HCT116 (cell line): ENCODE measurements at regions not wholly inside any gene's neighbourhood (a gene's known extent, or its start where the extent isn't known, plus 50 kb on each side); places are given as distances from the start of the nearest gene placed in this dataset.

ENCODE experiments used
- ATAC-seq: fragments of 200-7000 bp; cut with Tn5 transposase; 2 replicates; pipeline ENCODE4 v1.9.1; 2020; ENCODE audit warnings: mild to moderate bottlenecking, moderate library complexity
- BruUV-seq: library from RNA; stranded (reverse); fragments of 400-500 nt; replicated peaks from 2 replicates; lab custom pipeline; 2021; lab: Mats Ljungman, UMichigan
- CTCF ChIA-PET: fragments of 300-600 bp; sonication (Branson Sonifier 250); formaldehyde crosslinking; loops from one replicate; lab custom pipeline; 2021; ENCODE audit warnings: antibody characterized with exemption; lab: Charles Lee
- POLR2A ChIA-PET: fragments of 300-600, 350-600 bp; sonication (Branson Sonifier 250); formaldehyde crosslinking; loops from one replicate; lab custom pipeline; 2021; ENCODE audit warnings: antibody characterized with exemption; lab: Charles Lee
- RAD21 ChIA-PET, 2 experiments: fragments of 300-600 bp; sonication (Branson Sonifier 250); formaldehyde crosslinking; loops; one replicate each; lab custom pipeline; 2023; ENCODE audit warnings: low total read pairs in 2 of 2; ENCODE audit not compliant: uncharacterized antibody in 2 of 2, unreplicated experiment in 2 of 2, low non-redundant PET in 1 of 2; lab: Charles Lee
- DNase-seq: peaks from one replicate; pipeline ENCODE4 v3.0.0-alpha.2; 2010; ENCODE audit warnings: low read depth, low spot score
- H2AFZ ChIP-seq: fragments of 200-600 bp; shearing (Covaris generic), sonication (generic); 2 replicates; pipeline ENCODE4 v1.6.1; 2017; ENCODE audit warnings: low read depth, mixed run types, mixed read lengths, antibody characterized with exemption, low read length; ENCODE audit not compliant: poor library complexity, severe bottlenecking
- H3K27ac ChIP-seq: 2 replicates; pipeline ENCODE4 v1.5.1; 2012; ENCODE audit warnings: low read depth, low read length
- H3K27me3 ChIP-seq: fragments of 200-600 bp; sonication (generic); 2 replicates; pipeline ENCODE4 v1.6.1; 2016; ENCODE audit warnings: mixed run types, low read length, mixed read lengths; ENCODE audit not compliant: insufficient read depth
- H3K36me3 ChIP-seq, 2 experiments: fragments of 200-500 bp in 1 of 2; fragments of 200-600 bp in 1 of 2; sonication (Bioruptor generic) in 1 of 2; sonication (generic) in 1 of 2; 2 replicates each; pipeline versions ENCODE4 v1.5.1 to v1.6.1; 2014 to 2016; ENCODE audit warnings: low read length in 2 of 2, inconsistent platforms in 1 of 2, mixed read lengths in 1 of 2, mixed run types in 1 of 2; ENCODE audit not compliant: insufficient read depth in 2 of 2, control insufficient read depth in 1 of 2
- H3K4me1 ChIP-seq, 2 experiments: fragments of 200-600 bp in 1 of 2; sonication (generic) in 1 of 2; 2 replicates each; pipeline versions ENCODE4 v1.5.1 to v1.6.1; 2012 to 2017; ENCODE audit warnings: low read length in 2 of 2, inconsistent platforms in 1 of 2, mild to moderate bottlenecking in 1 of 2, mixed read lengths in 1 of 2, mixed run types in 1 of 2, moderate library complexity in 1 of 2; ENCODE audit not compliant: insufficient read depth in 2 of 2, control insufficient read depth in 1 of 2
- H3K4me2 ChIP-seq: fragments of 200-600 bp; sonication (generic); 2 replicates; pipeline ENCODE4 v1.6.1; 2017; ENCODE audit warnings: mixed run types, low read length, mixed read lengths
- H3K4me3 ChIP-seq, 2 experiments: fragments of 200-600 bp in 1 of 2; sonication (generic) in 1 of 2; replicated peaks in 1 of 2; 2 replicates each; pipeline ENCODE4 v1.5.1; 2011 to 2016; ENCODE audit warnings: low read length in 2 of 2, control low read depth in 1 of 2, low read depth in 1 of 2, mild to moderate bottlenecking in 1 of 2, mixed read lengths in 1 of 2, mixed run types in 1 of 2
- H3K79me2 ChIP-seq: fragments of 200-600 bp; sonication (generic); 2 replicates; pipeline ENCODE4 v1.6.1; 2017; ENCODE audit warnings: mild to moderate bottlenecking, mixed run types, low read length, moderate library complexity, mixed read lengths; ENCODE audit not compliant: insufficient read depth
- H3K9ac ChIP-seq: fragments of 200-600 bp; sonication (generic); 2 replicates; pipeline ENCODE4 v1.6.1; 2016; ENCODE audit warnings: low read length, mixed read lengths
- H3K9me2 ChIP-seq: fragments of 200-600 bp; sonication (generic), shearing (Covaris generic); 2 replicates; pipeline ENCODE4 v1.6.1; 2017; ENCODE audit warnings: mixed run types, mild to moderate bottlenecking, moderate library complexity; ENCODE audit not compliant: insufficient read depth
- H3K9me3 ChIP-seq, 2 experiments: fragments of 200-500 bp in 1 of 2; fragments of 200-600 bp in 1 of 2; sonication (Bioruptor generic) in 1 of 2; sonication (generic) in 1 of 2; 2 replicates each; pipeline ENCODE4 v1.6.1; 2014 to 2017; ENCODE audit warnings: low read length in 2 of 2, mixed read lengths in 2 of 2, inconsistent platforms in 1 of 2, low read depth in 1 of 2, mild to moderate bottlenecking in 1 of 2, mixed run types in 1 of 2, moderate library complexity in 1 of 2; ENCODE audit not compliant: control insufficient read depth in 1 of 2, insufficient read depth in 1 of 2
- H4K20me1 ChIP-seq: fragments of 200-600 bp; sonication (generic), shearing (Covaris generic); 2 replicates; pipeline ENCODE4 v1.6.1; 2017; ENCODE audit warnings: mixed run types, mild to moderate bottlenecking, moderate library complexity; ENCODE audit not compliant: insufficient read depth
- CEBPB ChIP-seq: IDR thresholded peaks from 2 replicates; pipeline ENCODE4 v1.6.1; 2012; ENCODE audit warnings: low read depth
- EGR1 ChIP-seq: IDR thresholded peaks from 2 replicates; pipeline ENCODE4 v1.6.1; 2012; ENCODE audit warnings: low read depth
- ELF1 ChIP-seq: IDR thresholded peaks from 2 replicates; pipeline ENCODE4 v1.6.1; 2012; ENCODE audit warnings: low read depth, borderline replicate concordance
- EZH2 ChIP-seq: fragments of 200-600 bp; sonication (generic); IDR thresholded peaks from 2 replicates; pipeline ENCODE4 v1.6.1; 2017; ENCODE audit warnings: antibody characterized with exemption, mixed run types
- FOSL1 ChIP-seq: IDR thresholded peaks from 2 replicates; pipeline ENCODE4 v1.6.1; 2012; ENCODE audit warnings: low read depth
- JUND ChIP-seq: IDR thresholded peaks from 2 replicates; pipeline ENCODE4 v1.6.1; 2012
- POLR2AphosphoS5 ChIP-seq: IDR thresholded peaks from 2 replicates; pipeline ENCODE4 v1.6.1; 2011; ENCODE audit warnings: mild to moderate bottlenecking, low read depth, low read length, moderate library complexity
- RAD21 ChIP-seq: IDR thresholded peaks from 2 replicates; pipeline ENCODE4 v1.6.1; 2012; ENCODE audit warnings: low read depth, mild to moderate bottlenecking
- SIN3A ChIP-seq: IDR thresholded peaks from 2 replicates; pipeline ENCODE4 v1.6.1; 2012; ENCODE audit warnings: low read depth
- SRF ChIP-seq: IDR thresholded peaks from 2 replicates; pipeline ENCODE4 v1.6.1; 2012; ENCODE audit warnings: low read depth
- TCF7L2 ChIP-seq: IDR thresholded peaks from 2 replicates; pipeline ENCODE4 v1.7.0; 2011; ENCODE audit warnings: borderline replicate concordance, inconsistent platforms; ENCODE audit not compliant: insufficient read depth, insufficient read length; ENCODE audit errors: extremely low read depth
- ZFX ChIP-seq: fragments of 450-650 bp; IDR thresholded peaks from 2 replicates; pipeline ENCODE4 v1.6.1; 2017
- ZNF274 ChIP-seq: fragments of 200-500 bp; sonication (Bioruptor generic); IDR thresholded peaks from 2 replicates; pipeline ENCODE4 v1.6.1; 2014; ENCODE audit warnings: mild to moderate bottlenecking, low read depth, low read length, inconsistent platforms
- intact Hi-C: fragments of 100-400 bp; cut with micrococcal nuclease; formaldehyde crosslinking; loops from 2 replicates; pipeline ENCODE4 v1.10.0; 2022
- TF ChIP-seq, protein P1 (sequence below): IDR thresholded peaks from 2 replicates; pipeline ENCODE4 v1.6.1; 2012; ENCODE audit warnings: low read depth
- TF ChIP-seq, protein P2 (sequence below): IDR thresholded peaks from 2 replicates; pipeline ENCODE4 v1.6.1; 2011; ENCODE audit warnings: mild to moderate bottlenecking, low read length, moderate library complexity; ENCODE audit not compliant: insufficient replicate concordance; ENCODE audit errors: extremely low read depth

DNA sequence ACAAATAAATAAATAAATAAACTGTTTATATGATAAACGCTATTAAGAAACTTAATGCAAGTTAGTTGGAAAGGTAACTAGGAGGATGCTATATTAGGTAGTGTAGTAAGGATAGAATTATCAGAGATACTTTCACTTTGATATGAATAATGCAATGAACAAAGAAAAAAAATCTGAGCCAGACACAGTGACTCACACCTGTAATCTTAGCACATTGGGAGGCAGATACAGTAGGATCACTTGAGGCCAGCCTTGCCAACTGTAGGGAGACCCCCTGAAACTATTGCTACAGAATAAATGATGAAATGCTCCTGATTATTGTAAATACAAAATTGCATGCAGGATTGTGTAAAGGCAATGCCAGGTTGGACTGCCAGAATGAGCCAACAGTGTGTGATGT, 109.2 kb downstream of the ANXA2R start (continued):
- TF ChIP-seq POLR2AphosphoS5 = no peak
- no peak for TF ChIP-seq JUND
- TF ChIP-seq TCF7L2 = no peak

DNA sequence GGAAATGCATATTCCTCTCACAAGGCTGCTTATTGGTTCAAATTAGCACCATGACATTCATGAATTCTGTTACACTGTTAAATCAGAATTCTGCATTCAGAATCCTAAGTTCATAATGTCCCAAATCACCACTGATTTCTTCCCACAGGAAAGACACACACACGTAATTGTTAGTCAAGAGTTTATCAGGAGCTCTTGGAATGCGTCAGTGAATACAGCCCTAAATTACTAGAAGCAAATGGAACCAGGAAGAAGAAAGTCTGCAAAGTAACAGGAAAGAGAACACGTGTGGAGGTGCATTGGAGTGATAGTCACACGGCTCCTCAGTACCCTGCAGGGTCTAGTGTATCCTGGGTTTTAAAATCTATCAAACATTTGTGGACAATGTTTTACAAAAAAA, 110.2 kb downstream of the ANXA2R start:
- intact Hi-C loops = no loop called here
- Histone ChIP-seq H3K4me1 (no peaks in the 10 kb centered on the region), H3K79me2 (no peaks in the 10 kb centered on the region), H3K4me3 (no peak overlapping the region), H2AFZ (no peak overlapping the region), H3K4me2 (no peak overlapping the region), H3K36me3 (no peaks in the 10 kb centered on the region), H3K27ac (no peak overlapping the region), H3K9me2 (no peaks in the 10 kb centered on the region), H3K9me3 (peaks cover 0 to 3% of the 10 kb centered on the region in 2 experiments; a peak in 2 of 4 replicates), H3K9ac (no peak overlapping the region), H4K20me1 (no peaks in the 10 kb centered on the region), H3K27me3 (no peaks in the 10 kb centered on the region)
- ChIA-PET RAD21 (no interaction called here), POLR2A (no interaction called here), CTCF (no interaction called here)
- DNase-seq (no peak), ATAC-seq (no peak)
- TF ChIP-seq ZFX (no peak), JUND (no peak), RAD21 (no peak), TCF7L2 (no peak), CEBPB (no peak), ZNF274 (no peak)
- no TSS peak for BruUV-seq

DNA sequence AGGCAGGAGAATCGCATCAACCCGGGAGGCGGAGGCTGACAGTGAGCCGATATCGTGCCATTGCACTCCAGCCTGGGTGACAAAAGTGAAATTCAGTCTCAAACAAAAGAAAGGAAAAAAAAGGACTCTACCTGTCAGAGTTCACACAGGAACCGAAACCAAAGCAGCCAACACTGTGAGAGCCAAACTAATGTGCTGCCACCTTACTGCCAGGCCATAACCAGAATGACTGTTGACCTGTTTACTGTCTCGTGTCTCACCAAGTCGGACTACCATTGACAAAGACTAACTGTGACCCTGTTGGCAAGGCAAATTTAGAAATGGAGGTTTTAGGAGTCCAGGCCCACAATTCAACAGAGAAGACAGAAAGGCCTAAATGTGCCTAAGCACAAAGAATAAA, 112.4 kb downstream of the ANXA2R start:
- no peaks in the 10 kb centered on the region for H3K27me3 ChIP-seq
- TF ChIP-seq SRF = no peak
- TF ChIP-seq RAD21 = no peak
- TF ChIP-seq, protein P1, sequence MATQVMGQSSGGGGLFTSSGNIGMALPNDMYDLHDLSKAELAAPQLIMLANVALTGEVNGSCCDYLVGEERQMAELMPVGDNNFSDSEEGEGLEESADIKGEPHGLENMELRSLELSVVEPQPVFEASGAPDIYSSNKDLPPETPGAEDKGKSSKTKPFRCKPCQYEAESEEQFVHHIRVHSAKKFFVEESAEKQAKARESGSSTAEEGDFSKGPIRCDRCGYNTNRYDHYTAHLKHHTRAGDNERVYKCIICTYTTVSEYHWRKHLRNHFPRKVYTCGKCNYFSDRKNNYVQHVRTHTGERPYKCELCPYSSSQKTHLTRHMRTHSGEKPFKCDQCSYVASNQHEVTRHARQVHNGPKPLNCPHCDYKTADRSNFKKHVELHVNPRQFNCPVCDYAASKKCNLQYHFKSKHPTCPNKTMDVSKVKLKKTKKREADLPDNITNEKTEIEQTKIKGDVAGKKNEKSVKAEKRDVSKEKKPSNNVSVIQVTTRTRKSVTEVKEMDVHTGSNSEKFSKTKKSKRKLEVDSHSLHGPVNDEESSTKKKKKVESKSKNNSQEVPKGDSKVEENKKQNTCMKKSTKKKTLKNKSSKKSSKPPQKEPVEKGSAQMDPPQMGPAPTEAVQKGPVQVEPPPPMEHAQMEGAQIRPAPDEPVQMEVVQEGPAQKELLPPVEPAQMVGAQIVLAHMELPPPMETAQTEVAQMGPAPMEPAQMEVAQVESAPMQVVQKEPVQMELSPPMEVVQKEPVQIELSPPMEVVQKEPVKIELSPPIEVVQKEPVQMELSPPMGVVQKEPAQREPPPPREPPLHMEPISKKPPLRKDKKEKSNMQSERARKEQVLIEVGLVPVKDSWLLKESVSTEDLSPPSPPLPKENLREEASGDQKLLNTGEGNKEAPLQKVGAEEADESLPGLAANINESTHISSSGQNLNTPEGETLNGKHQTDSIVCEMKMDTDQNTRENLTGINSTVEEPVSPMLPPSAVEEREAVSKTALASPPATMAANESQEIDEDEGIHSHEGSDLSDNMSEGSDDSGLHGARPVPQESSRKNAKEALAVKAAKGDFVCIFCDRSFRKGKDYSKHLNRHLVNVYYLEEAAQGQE = no peak
- no peak for TF ChIP-seq SIN3A
- TF ChIP-seq TCF7L2 = no peak
- TF ChIP-seq, protein P2, sequence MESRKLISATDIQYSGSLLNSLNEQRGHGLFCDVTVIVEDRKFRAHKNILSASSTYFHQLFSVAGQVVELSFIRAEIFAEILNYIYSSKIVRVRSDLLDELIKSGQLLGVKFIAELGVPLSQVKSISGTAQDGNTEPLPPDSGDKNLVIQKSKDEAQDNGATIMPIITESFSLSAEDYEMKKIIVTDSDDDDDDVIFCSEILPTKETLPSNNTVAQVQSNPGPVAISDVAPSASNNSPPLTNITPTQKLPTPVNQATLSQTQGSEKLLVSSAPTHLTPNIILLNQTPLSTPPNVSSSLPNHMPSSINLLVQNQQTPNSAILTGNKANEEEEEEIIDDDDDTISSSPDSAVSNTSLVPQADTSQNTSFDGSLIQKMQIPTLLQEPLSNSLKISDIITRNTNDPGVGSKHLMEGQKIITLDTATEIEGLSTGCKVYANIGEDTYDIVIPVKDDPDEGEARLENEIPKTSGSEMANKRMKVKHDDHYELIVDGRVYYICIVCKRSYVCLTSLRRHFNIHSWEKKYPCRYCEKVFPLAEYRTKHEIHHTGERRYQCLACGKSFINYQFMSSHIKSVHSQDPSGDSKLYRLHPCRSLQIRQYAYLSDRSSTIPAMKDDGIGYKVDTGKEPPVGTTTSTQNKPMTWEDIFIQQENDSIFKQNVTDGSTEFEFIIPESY = no peak
- no peak for TF ChIP-seq EGR1
- no peak for TF ChIP-seq JUND
- TF ChIP-seq EZH2 = no peak
- TF ChIP-seq FOSL1 = no peak
- TF ChIP-seq ELF1 = no peak
- ChIA-PET RAD21 (no interaction called here), POLR2A (no interaction called here), CTCF (no interaction called here)
- no peak overlapping the region for H3K4me2 ChIP-seq
- no peak overlapping the region for H3K9ac ChIP-seq
- no peaks in the 10 kb centered on the region for H4K20me1 ChIP-seq
- peaks cover 0 to 3% of the 10 kb centered on the region in 2 experiments; a peak in 2 of 4 replicates for H3K9me3 ChIP-seq
- no peak overlapping the region for H2AFZ ChIP-seq
- H3K36me3 ChIP-seq = no peaks in the 10 kb centered on the region
- H3K9me2 ChIP-seq = no peaks in the 10 kb centered on the region
- H3K27ac ChIP-seq = no peak overlapping the region
- no peak for ATAC-seq
- no peaks in the 10 kb centered on the region for H3K4me1 ChIP-seq
- H3K4me3 ChIP-seq = no peak overlapping the region
- BruUV-seq = no TSS peak
- H3K79me2 ChIP-seq = no peaks in the 10 kb centered on the region
- no peak for DNase-seq
- intact Hi-C loops = no loop called here
